Activated T-cell treated with anti-CD3 and anti-CD28 coated beads, Interleukin-2, amount 50 U/mL, for 4 hours (primary cell): ENCODE measurements at regions not wholly inside any gene's neighbourhood (a gene's known extent, or its start where the extent isn't known, plus 50 kb on each side); places are given as distances from the start of the nearest gene placed in this dataset.
"Not testable (repeated sequence)": the region's sequence is repeated elsewhere in the genome, so short reads cannot be mapped to it uniquely, and the experiment has no call there.

Experiments used
- ATAC-seq, 2 donors: fragments of 200-7000 bp; cut with Tn5 transposase; one replicate each; pipeline ENCODE4 v1.10.0; 2021
- DNase-seq: peaks from one replicate; pipeline ENCODE4 v3.0.0-alpha.2; 2020
- H3K27me3 Mint-ChIP-seq: one replicate; pipeline ENCODE4 v1.8.0; 2021; ENCODE audit warnings: low read depth, mixed read lengths
- H3K36me3 Mint-ChIP-seq: one replicate; pipeline ENCODE4 v1.8.0; 2022; ENCODE audit warnings: mixed read lengths; ENCODE audit not compliant: insufficient read depth
- H3K4me1 Mint-ChIP-seq: one replicate; pipeline ENCODE4 v1.8.0; 2021; ENCODE audit warnings: low read depth, mixed read lengths
- H3K4me3 Mint-ChIP-seq: one replicate; pipeline ENCODE4 v1.8.0; 2021; ENCODE audit warnings: mild to moderate bottlenecking, moderate library complexity, mixed read lengths
- H3K9me3 Mint-ChIP-seq: one replicate; pipeline ENCODE4 v1.8.0; 2021; ENCODE audit warnings: mixed read lengths

- no peaks in the 10 kb centered on the region for H3K36me3 Mint-ChIP-seq
- no peaks in the 10 kb centered on the region for H3K4me1 Mint-ChIP-seq
- H3K4me3 Mint-ChIP-seq: no peak overlapping the region
- H3K27me3 Mint-ChIP-seq: no peaks in the 10 kb centered on the region
- peaks cover 4% of the 10 kb centered on the region for H3K9me3 Mint-ChIP-seq
- ATAC-seq: no peak
- no peak for DNase-seq
These were observed 537.4 kb upstream of the PHF14 start for GRCh38 chr7:10436302-10436701.

DNA sequence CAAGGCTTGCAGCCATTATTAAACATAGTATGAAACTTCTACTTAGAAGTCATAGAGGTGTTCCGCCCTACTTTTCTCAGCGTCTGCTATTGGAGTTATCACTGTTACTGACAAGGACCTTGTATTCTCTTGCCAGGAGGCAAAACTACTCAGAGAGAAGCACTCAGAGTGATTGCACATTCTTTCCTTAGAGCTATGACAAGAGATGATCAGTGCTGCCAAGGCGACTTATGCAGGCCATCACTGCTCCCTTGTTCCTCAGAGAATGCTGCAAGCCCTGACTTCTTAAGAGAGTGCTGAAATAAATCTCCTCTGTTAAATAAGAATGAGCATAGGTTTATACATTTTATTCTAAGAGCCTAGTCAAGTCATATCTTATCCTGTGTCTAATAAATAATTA is 534.6 kb upstream of the PHF14 start:
- no peak overlapping the region for H3K4me3 Mint-ChIP-seq
- H3K4me1 Mint-ChIP-seq: no peaks in the 10 kb centered on the region
- ATAC-seq (no peak), DNase-seq (no peak)
- peaks cover 15% of the 10 kb centered on the region for H3K9me3 Mint-ChIP-seq
- H3K36me3 Mint-ChIP-seq: no peaks in the 10 kb centered on the region
- no peaks in the 10 kb centered on the region for H3K27me3 Mint-ChIP-seq

- ATAC-seq (no peak), DNase-seq (no peak)
- Mint-ChIP-seq H3K4me3 (no peak overlapping the region), H3K9me3 (peaks cover 24% of the 10 kb centered on the region), H3K4me1 (no peaks in the 10 kb centered on the region), H3K36me3 (no peaks in the 10 kb centered on the region), H3K27me3 (no peaks in the 10 kb centered on the region)
These were observed 517.7 kb upstream of the PHF14 start for GRCh38 chr7:10455936-10456335.

DNA sequence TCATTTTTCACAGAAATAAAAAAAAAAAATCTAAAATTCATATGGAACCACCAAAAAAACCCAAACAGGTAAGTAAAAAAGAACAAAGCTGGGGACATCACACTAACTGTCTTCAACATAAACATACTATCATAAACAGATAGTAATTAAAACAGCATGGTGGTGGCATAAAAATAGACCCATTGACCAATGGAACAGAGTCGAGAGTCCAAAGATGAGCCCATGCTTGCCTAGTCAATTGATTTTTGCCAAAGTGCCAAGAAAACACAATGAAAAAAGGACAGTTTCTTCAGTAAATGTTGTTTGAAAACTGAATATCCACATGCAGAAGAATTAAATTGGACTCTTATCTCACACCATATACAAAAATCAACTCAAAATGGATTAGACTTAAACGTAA is 513.2 kb upstream of the PHF14 start:
- H3K4me1 Mint-ChIP-seq: no peaks in the 10 kb centered on the region
- H3K9me3 Mint-ChIP-seq: peaks cover 14% of the 10 kb centered on the region
- H3K36me3 Mint-ChIP-seq: no peaks in the 10 kb centered on the region
- no peak for ATAC-seq
- H3K4me3 Mint-ChIP-seq: no peak overlapping the region
- DNase-seq: no peak
- no peaks in the 10 kb centered on the region for H3K27me3 Mint-ChIP-seq

DNA sequence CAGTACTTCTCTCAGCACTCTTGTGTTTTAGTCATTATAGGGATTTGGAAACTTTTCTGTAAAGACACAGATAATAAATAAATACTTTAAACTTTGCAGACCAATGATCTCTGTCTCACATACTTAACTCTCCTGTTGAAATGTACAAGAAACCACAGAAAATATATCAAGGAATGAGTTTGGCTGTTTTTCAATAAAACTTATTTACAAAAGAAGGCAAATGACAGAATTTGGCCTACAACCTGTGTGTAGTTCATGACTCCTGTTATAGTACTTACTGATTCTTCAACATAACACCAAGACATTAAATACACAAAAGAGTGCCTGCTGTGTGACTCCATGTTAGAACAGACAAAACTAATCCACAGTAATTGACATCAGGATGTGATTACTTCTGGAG is 510.0 kb upstream of the PHF14 start:
- no peaks in the 10 kb centered on the region for H3K27me3 Mint-ChIP-seq
- no peak overlapping the region for H3K4me3 Mint-ChIP-seq
- no peaks in the 10 kb centered on the region for H3K4me1 Mint-ChIP-seq
- DNase-seq (no peak), ATAC-seq (no peak)
- H3K9me3 Mint-ChIP-seq: peaks cover 4% of the 10 kb centered on the region
- H3K36me3 Mint-ChIP-seq: no peaks in the 10 kb centered on the region

DNA sequence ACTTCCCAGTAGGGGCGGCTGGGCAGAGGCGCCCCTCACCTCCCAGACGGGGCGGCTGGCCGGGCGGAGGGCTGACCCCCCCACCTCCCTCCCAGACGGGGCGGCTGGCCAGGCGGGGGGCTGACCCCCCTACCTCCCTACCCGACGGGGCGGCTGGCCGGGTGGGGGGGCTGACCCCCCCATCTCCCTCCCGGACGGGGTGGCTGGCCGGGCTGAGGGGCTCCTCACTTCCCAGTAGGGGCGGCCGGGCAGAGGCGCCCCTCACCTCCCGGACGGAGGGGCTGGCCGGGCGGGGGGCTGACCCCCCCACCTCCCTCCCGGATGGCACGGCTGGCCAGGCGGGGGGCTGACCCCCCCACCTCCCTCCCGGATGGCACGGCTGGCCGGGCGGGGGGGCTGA is 508.1 kb upstream of the PHF14 start:
- ATAC-seq, DNase-seq, H3K4me3 Mint-ChIP-seq, H3K4me1 Mint-ChIP-seq, H3K9me3 Mint-ChIP-seq, H3K36me3 Mint-ChIP-seq, H3K27me3 Mint-ChIP-seq: not testable (repeated sequence)

DNA sequence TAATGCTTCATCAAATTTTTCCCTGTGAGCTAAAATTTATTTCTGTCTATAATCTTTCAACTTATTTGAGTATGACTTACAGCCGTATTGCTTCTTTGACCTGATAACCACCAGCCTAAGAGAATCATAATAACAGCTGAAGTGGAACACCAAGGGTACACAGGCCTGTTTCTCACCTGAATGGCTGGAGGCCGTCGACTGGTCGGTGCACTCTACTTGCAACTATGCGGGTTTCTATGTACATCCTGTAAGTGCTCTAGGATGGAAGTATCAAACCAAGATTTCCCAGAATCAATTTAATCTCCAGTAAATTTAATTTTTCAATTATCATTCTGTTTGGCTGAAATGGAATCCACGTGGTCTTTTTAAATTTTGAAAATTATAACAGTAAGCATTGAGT is 504.8 kb upstream of the PHF14 start:
- ATAC-seq: no peak
- no peak overlapping the region for H3K4me3 Mint-ChIP-seq
- no peaks in the 10 kb centered on the region for H3K27me3 Mint-ChIP-seq
- no peaks in the 10 kb centered on the region for H3K4me1 Mint-ChIP-seq
- DNase-seq: no peak
- H3K36me3 Mint-ChIP-seq: no peaks in the 10 kb centered on the region
- no peaks in the 10 kb centered on the region for H3K9me3 Mint-ChIP-seq

GRCh38 chr7:10469476-10469875 is 504.2 kb upstream of the PHF14 start:
- Mint-ChIP-seq H3K36me3 (no peaks in the 10 kb centered on the region), H3K4me1 (no peaks in the 10 kb centered on the region), H3K4me3 (no peak overlapping the region), H3K9me3 (no peaks in the 10 kb centered on the region), H3K27me3 (no peaks in the 10 kb centered on the region)
- no peak for ATAC-seq
- no peak for DNase-seq

DNA sequence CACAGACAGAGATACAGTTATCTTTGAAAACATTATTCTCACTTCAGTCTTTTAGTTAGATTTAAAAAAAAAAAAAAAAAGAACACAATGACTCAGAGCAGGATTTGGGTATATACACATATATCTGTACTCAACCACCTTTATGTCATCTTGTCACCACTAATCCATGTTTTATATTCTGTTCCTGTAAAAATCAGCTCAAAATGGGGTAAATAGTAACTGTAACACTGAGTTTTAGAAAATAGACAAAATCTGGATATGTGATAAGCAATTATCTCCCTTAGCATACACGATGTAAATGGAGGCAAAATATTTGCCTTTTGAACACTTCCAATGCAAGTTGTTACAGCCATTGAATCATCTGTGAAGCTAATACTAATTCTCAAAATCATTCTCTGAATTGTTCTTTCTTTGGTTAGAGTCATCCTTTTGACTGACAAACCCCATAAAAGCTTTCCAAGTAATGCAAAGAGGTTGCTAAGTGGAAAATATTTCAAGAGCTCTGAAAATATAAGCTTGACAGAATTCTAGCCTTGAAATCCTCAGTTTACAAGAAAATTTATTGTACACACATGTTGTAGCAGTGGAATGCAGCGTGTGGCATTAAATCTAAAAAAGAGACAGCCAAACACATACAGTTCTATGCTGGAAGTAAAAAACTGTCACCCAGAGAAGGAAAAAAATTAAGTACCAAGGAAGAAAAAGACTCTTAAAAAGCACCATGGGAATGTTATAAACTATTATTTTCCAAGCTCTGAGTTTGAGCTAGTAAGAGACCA is 502.2 kb upstream of the PHF14 start:
- Mint-ChIP-seq H3K4me3 (no peak overlapping the region), H3K27me3 (no peaks in the 10 kb centered on the region), H3K9me3 (no peaks in the 10 kb centered on the region), H3K4me1 (no peaks in the 10 kb centered on the region), H3K36me3 (no peaks in the 10 kb centered on the region)
- no peak for ATAC-seq
- no peak for DNase-seq

GRCh38 chr7:10472115-10472514 is 501.6 kb upstream of the PHF14 start:
- Mint-ChIP-seq H3K4me1 (no peaks in the 10 kb centered on the region), H3K4me3 (no peak overlapping the region), H3K9me3 (no peaks in the 10 kb centered on the region), H3K27me3 (no peaks in the 10 kb centered on the region), H3K36me3 (no peaks in the 10 kb centered on the region)
- DNase-seq: no peak
- no peak for ATAC-seq

GRCh38 chr7:10473569-10473968 is 500.1 kb upstream of the PHF14 start:
- Mint-ChIP-seq H3K4me1 (no peaks in the 10 kb centered on the region), H3K4me3 (no peak overlapping the region), H3K9me3 (no peaks in the 10 kb centered on the region), H3K27me3 (no peaks in the 10 kb centered on the region), H3K36me3 (no peaks in the 10 kb centered on the region)
- ATAC-seq (no peak), DNase-seq (no peak)

DNA sequence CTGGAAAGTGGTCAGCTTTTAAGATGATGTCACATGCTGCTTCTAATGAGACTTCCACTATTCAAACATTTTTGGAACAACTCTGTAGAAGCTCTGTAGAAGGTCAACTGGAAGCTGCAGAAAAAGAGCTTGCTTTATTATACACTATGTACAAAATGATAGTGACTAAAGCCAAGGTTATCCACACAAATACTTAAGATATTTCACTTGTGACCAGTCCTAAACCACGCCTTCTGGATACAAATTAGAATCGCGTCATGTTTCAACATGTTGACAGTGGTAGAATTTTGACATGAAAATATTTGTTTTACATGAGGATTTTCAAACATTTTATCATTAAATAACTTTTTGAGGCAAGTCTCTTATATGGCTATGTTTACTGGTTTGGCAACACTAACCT is 499.6 kb upstream of the PHF14 start:
- no peak for DNase-seq
- no peaks in the 10 kb centered on the region for H3K27me3 Mint-ChIP-seq
- no peaks in the 10 kb centered on the region for H3K4me1 Mint-ChIP-seq
- H3K36me3 Mint-ChIP-seq: no peaks in the 10 kb centered on the region
- no peak overlapping the region for H3K4me3 Mint-ChIP-seq
- no peak for ATAC-seq
- H3K9me3 Mint-ChIP-seq: no peaks in the 10 kb centered on the region

- Mint-ChIP-seq H3K4me3 (no peak overlapping the region), H3K4me1 (no peaks in the 10 kb centered on the region), H3K9me3 (no peaks in the 10 kb centered on the region), H3K36me3 (no peaks in the 10 kb centered on the region), H3K27me3 (no peaks in the 10 kb centered on the region)
- no peak for DNase-seq
- ATAC-seq: no peak
These were observed 497.6 kb upstream of the PHF14 start for GRCh38 chr7:10475940-10476641.

DNA sequence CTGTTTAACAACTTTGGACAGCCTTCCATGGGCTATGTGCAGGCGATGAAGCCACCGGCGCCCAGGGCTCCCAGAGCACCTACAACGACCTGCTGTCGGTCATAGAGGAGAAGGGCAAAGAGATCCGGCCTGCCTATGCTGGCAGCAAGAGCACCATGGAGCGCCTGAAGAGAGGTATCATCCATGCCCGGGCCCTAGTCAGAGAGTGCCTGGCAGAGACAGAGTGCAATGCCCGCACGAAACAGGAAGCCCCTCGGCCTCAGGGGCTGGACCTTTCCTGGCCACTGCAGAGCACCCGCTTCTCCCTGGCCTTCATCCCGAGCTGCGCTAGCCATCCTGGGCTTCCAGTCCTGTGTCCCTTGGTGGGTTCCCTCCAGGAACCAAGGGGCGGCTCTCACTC is 497.0 kb upstream of the PHF14 start:
- Mint-ChIP-seq H3K4me3 (no peak overlapping the region), H3K4me1 (no peaks in the 10 kb centered on the region), H3K27me3 (no peaks in the 10 kb centered on the region), H3K9me3 (no peaks in the 10 kb centered on the region), H3K36me3 (no peaks in the 10 kb centered on the region)
- DNase-seq: no peak
- no peak for ATAC-seq

- Mint-ChIP-seq H3K4me1 (no peaks in the 10 kb centered on the region), H3K27me3 (no peaks in the 10 kb centered on the region), H3K4me3 (no peak overlapping the region), H3K36me3 (no peaks in the 10 kb centered on the region), H3K9me3 (no peaks in the 10 kb centered on the region)
- no peak for DNase-seq
- ATAC-seq: no peak
These were observed 490.0 kb upstream of the PHF14 start for GRCh38 chr7:10483671-10484070.
